ENCODE measurements at regions not wholly inside any gene's neighbourhood (a gene's known extent, or its start where the extent isn't known, plus 50 kb on each side); places are given as distances from the start of the nearest gene placed in this dataset.

- no peak for TF ChIP-seq CTCF (IDR thresholded peaks at IDR 0.05; ENCODE audit: low read length)
- no peak for TF ChIP-seq EZH2 (IDR thresholded peaks at IDR 0.05; ENCODE audit: borderline replicate concordance, low read length)
Observed at GRCh38 chr7:116332766-116333165, 122.4 kb downstream of the TES start.
